LNCAP (cell line): ENCODE measurements at regions not wholly inside any gene's neighbourhood (a gene's known extent, or its start where the extent isn't known, plus 50 kb on each side); places are given as distances from the start of the nearest gene placed in this dataset.

ENCODE experiments used
- CTCF ChIP-seq: fragments of 450-650 bp; IDR thresholded peaks from 2 replicates; pipeline ENCODE4 v1.5.1; 2017; ENCODE audit warnings: mild to moderate bottlenecking

GRCh38 chr7:25788961-25789620 is 362.9 kb upstream of the NFE2L3 start:
- TF ChIP-seq CTCF, result no peak

- no peak for TF ChIP-seq CTCF
These were observed 362.0 kb upstream of the NFE2L3 start for GRCh38 chr7:25789701-25790640.

GRCh38 chr7:25790963-25791362 is 361.0 kb upstream of the NFE2L3 start:
- no peak for TF ChIP-seq CTCF

- TF ChIP-seq CTCF, result no peak
These were observed 359.4 kb upstream of the NFE2L3 start for GRCh38 chr7:25792586-25792985.

GRCh38 chr7:25795824-25796235 is 356.2 kb upstream of the NFE2L3 start:
- TF ChIP-seq CTCF, result no peak

- TF ChIP-seq CTCF, result no peak
These were observed 353.7 kb upstream of the NFE2L3 start for GRCh38 chr7:25798344-25798743.

- TF ChIP-seq CTCF, result no peak
These were observed 350.8 kb upstream of the NFE2L3 start for GRCh38 chr7:25801214-25801613.
